GM18868 (cell line): ENCODE measurements at regions not wholly inside any gene's neighbourhood (a gene's known extent, or its start where the extent isn't known, plus 50 kb on each side); places are given as distances from the start of the nearest gene placed in this dataset.

Source experiments
- ATAC-seq: cut with Tn5 transposase; IDR thresholded peaks from one replicate; pipeline ENCODE4 v1.9.1; 2021; ENCODE audit warnings: mild to moderate bottlenecking, moderate library complexity; ENCODE audit not compliant: unreplicated experiment

DNA sequence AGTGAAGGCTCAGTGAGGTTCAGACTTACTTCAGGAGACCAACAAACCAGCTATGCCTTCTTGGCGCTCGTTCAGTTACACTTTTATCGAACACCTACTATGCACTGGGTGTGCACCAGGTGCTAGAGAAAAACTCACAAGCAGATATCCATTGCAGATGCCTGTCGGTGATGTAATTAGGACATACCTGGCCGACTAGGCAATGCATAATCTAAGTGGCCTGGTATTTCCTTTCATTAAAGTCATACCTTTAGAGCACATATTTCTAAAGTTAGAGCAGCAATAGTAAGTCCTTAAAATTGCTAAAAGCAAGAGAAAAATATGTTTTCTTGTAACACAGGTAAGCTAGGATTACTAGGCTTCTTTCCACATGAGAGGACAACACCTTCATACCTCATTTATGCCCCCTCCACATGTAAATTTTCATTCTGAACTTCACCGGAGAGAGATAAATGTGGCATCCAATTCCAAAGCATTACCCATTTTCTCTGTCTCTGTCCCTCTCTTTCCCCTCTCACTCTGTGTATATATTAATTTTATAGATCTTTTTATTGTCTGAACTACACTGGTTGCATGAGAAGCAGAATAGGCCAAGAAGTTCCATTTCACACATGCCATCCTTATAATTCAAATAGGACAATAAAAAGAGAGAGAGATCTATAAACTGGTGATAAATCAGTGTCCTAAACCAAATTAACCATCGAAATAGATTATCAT lies 242.2 kb downstream of the SPTSSA start:
- ATAC-seq = no peak

GRCh38 chr14:34218881-34219280 lies 243.2 kb downstream of the SPTSSA start:
- no peak for ATAC-seq

- ATAC-seq = no peak
Observed at GRCh38 chr14:34214961-34215360, 247.1 kb downstream of the SPTSSA start.

- no peak for ATAC-seq
Observed at GRCh38 chr14:34213332-34213731, 248.7 kb downstream of the SPTSSA start.

- no peak for ATAC-seq
Observed at GRCh38 chr14:34212172-34212929, 249.7 kb downstream of the SPTSSA start.

GRCh38 chr14:34211732-34212131 lies 250.3 kb downstream of the SPTSSA start:
- ATAC-seq = no peak

DNA sequence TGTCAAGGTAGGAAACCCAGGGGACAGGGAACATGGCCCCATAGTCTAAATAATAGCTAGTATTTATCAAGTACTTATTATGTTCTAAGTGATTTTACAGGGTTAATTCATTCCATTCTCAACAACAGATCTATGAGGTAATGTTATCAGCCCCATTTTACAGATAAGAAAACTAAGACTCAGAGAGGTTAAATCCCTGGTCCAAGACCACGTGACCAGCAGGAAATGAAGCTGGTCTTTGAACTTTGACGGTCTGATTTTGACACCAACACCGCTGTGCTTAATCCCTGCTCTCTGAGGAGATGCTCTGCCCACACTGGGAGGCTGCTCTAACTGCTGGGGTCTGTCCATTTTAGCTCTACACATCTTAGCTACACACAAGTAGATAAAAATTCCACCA lies 253.5 kb downstream of the SPTSSA start:
- no peak for ATAC-seq

GRCh38 chr14:34205799-34206198 lies 254.9 kb upstream of the EGLN3 start:
- ATAC-seq = no peak

GRCh38 chr14:34204774-34205173 lies 253.9 kb upstream of the EGLN3 start:
- ATAC-seq = no peak

DNA sequence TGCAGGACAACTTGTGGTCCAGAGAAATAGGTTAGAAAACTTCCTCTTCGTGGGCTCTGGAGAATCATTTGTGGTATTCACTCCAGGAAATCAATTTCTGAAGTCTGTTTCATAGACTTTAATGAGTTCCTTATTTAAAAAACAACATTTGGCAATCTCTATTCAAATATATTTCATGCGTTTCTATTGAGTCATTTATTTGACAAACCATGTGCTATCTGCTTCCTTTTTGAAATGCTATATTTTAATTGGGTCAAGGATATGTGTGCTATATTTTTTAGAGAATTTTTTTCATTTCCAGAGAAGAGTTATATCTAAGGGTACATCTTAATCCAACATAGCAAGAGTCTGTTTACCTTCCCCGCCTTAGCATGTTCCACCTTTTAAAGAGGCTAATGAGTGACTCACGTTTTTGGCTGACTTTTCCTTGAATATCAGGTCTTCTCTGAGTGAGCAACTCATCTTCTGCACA lies 252.4 kb upstream of the EGLN3 start:
- no peak for ATAC-seq

- no peak for ATAC-seq
Observed at GRCh38 chr14:34201909-34202637, 251.2 kb upstream of the EGLN3 start.

DNA sequence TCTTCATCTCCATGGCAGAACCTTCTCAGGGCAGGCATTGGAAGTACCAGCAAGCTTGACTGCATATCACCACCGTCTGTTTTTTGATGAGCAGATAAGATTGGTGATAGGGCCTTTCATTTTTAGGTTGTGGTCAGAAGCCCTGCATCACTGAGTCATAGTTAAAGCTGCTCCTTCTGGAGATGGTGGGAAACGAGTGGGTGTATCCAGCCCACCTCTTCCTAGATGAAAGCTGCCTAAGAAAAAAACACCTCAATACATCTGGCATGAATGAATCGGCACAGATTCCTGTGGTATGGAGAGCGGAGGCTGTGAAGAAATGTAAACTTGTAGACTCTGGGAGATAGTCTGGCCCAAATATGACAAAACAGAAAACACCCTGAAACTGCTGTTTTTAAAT lies 248.7 kb upstream of the EGLN3 start:
- no peak for ATAC-seq

- no peak for ATAC-seq
Observed at GRCh38 chr14:34198096-34198495, 247.2 kb upstream of the EGLN3 start.

- ATAC-seq = no peak
Observed at GRCh38 chr14:34195964-34196363, 245.1 kb upstream of the EGLN3 start.

DNA sequence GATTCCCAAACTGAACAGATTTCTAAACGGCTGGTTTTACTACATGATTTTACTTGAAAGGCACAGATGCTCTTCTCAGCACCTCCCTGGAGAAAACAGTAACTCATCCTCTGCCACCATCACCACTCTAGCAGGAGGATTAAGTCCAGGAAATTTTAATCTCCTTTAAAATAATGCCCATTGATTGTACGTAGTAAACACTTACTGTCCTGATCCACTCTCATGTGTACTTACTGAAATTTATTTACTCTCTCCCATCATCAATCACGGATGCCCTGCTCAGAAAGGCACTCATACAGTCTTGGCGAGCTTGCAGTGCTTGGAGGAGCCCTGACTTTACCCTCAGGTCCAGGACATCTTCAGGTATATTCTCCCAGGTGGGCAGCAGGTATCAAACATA lies 239.8 kb upstream of the EGLN3 start:
- ATAC-seq = no peak

DNA sequence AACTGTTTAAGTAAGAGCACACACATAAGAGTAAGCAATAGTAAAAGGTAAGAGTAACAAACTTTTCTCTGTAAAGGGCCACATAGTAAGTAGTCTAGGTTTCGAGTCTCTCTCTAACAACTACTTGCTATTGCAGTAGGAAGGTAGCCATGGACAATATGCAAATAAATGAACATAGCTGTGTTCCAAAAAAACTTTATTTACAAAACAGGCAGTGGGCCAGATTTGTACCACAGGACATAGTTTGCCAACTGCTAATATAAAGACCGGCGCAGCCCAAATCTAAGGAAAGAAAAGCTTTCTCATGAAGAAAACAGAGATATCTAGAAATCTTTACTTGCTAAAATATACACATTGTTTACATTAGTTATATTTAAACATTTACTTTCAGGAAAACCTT lies 239.0 kb upstream of the EGLN3 start:
- ATAC-seq = no peak

- no peak for ATAC-seq
Observed at GRCh38 chr14:34187519-34188044, 236.7 kb upstream of the EGLN3 start.

DNA sequence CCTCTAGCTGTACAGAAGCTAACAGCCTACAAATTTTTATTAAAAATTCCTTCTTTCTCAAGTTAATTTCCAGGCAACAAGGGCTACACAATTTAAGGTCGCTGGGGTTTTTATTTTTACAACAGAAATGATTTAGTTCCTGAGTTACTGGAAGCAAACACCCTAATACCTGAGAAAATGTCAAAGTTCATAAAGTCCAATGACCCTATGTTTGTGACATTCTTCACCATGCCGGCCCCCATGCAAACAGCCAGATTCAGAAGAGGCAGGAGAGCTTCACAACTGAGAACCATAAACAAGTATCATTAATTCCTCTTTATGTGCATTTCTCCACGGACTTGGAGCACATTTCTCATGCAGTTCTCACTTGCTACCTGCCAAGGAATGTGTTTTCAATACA lies 236.2 kb upstream of the EGLN3 start:
- ATAC-seq = no peak

- no peak for ATAC-seq
Observed at GRCh38 chr14:34184126-34184525, 233.3 kb upstream of the EGLN3 start.

DNA sequence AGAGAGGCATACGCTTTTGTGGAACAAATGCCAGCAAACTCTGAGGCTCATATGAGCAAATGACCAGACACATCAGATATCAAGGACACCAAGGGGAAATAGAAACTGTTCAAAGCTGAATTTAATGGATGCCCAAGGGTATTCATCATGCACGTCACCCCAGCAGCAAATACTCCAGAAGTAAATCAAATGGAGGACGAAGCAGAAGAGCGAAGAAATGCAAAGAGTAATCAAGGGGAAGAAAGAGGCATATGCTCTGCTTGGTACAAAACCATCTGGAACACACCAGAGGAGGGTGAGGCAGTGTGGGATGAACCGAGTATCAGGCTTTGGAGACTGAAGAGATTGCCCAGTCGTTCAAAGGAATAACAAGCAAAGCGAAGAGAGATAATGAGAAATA lies 232.6 kb upstream of the EGLN3 start:
- no peak for ATAC-seq

DNA sequence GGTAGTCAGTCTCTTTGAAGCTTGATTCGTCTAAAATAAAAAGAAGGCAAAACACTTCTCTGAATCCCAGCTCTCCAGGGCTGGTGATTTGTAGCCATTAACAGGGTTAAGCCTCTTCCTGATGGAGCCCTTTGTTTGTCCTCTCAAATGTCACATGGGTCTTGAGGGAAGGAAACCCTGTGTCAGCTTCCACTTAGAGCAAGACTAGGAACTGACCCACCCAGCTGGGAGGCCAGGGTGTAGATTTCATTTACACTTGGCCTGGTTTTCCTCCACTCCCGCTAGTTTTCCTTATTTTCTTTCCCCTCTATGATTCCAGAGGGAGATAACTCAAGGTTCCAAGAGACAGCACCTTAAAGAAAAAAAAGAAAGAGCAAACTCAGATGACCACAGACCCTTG lies 230.5 kb upstream of the EGLN3 start:
- no peak for ATAC-seq

DNA sequence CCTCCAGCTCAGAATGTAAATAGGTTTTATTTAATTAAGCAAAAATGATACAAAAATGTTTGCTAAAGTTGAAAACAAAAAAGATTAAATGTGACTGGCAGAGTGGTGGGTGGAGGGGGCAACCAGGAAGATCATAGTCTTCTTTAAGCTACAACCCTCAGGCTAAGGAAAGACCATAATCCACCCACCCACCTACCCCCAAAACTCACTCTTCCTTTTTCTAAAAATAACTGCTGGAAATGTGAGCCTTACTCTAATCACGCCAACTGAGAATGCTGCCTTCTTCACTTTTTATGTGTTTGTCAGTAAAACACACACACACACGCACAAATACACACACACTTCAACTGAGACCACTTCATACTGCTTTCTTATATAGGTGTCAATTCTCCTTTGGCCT lies 230.0 kb upstream of the EGLN3 start:
- ATAC-seq = peak; percentile 18
